GM10266 (cell line): ENCODE measurements at regions not wholly inside any gene's neighbourhood (a gene's known extent, or its start where the extent isn't known, plus 50 kb on each side); places are given as distances from the start of the nearest gene placed in this dataset.

Experiments
- DNase-seq: peaks from one replicate; pipeline ENCODE4 v3.0.0; 2012; ENCODE audit errors: extremely low spot score
- CTCF ChIP-seq: IDR thresholded peaks from 2 replicates; pipeline ENCODE4 v1.5.1; 2012; ENCODE audit warnings: mild to moderate bottlenecking, low read depth; ENCODE audit not compliant: control insufficient read depth, insufficient read depth; ENCODE audit errors: missing control alignments

- peak; percentile 39 for TF ChIP-seq CTCF
- peak; percentile 18 for DNase-seq
Observed at GRCh38 chr5:118611332-118611945, 376.9 kb downstream of the DTWD2 start.

GRCh38 chr5:118606940-118607339, 381.4 kb downstream of the DTWD2 start:
- DNase-seq = no peak
- no peak for TF ChIP-seq CTCF

DNA sequence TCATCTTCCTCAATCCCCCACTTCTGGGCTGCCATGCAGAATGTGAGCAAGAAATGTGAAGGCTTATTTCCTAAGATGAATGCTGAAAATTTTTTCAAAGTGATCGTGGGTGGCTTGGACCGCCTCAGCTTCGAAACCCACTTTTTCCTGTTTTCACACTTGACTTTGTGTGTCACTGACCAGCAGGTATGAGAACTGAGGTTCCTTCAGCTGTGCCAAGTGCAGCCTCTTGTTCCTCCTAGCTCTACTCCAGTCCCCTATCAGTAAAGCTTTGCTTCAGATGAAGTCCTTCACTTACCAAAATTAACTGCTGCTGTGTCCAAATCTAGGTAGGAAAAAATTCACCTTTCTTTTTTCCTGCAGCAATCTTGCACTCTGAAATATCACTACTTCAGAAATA, 382.6 kb downstream of the DTWD2 start:
- TF ChIP-seq CTCF = no peak
- DNase-seq = no peak

- DNase-seq = no peak
- TF ChIP-seq CTCF = no peak
Observed at GRCh38 chr5:118604106-118604505, 384.2 kb downstream of the DTWD2 start.

DNA sequence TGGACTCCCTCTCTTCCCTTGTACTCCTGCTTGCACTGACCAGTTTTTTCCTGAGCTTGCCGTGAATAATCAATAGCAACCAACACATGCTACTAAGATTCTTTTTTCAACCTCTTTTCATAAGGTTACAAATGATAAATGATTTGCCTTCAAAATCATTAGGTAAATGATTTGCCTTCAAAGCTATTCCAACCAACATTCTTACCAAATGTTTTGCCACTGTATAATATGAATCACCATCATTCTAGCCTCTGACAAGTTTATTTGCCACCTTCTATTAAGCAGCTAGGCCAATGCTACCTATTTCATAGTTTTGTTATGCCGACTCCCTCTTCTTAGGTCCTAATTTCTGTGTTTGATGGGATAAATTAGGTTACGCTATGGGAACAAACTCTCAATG, 385.1 kb downstream of the DTWD2 start:
- DNase-seq = no peak
- TF ChIP-seq CTCF = no peak

- TF ChIP-seq CTCF = no peak
- no peak for DNase-seq
Observed at GRCh38 chr5:118598311-118598710, 390.0 kb downstream of the DTWD2 start.

DNA sequence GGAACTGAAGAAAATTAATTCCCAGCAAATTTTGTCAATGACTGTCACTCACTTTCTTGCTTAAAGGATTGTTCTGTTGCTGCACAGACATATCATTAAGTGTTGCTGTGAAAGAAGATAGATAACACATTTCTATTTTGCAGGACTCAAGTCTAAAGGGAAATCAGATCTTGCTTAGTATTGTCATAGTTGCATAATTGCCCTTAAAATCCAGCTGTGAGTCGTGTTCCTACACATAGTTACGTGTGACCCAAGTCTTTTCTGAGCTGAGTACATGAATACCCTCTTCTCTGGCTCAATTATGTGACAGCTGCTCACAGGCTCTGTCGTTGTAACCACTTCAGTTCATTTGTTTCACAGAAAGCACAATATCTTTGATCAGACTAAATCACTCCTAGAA, 390.8 kb downstream of the DTWD2 start:
- no peak for TF ChIP-seq CTCF
- no peak for DNase-seq
